DND-41 (cell line): ENCODE measurements at regions not wholly inside any gene's neighbourhood (a gene's known extent, or its start where the extent isn't known, plus 50 kb on each side); places are given as distances from the start of the nearest gene placed in this dataset.

Experiments
- ATAC-seq: fragments of 200-7000 bp; cut with Tn5 transposase; 3 replicates; pipeline ENCODE4 v1.9.1; 2021; ENCODE audit warnings: low read depth; ENCODE audit not compliant: insufficient read depth
- DNase-seq: peaks from one replicate; pipeline ENCODE4 v3.0.0-alpha.2; 2020
- H2AFZ ChIP-seq: 2 replicates; pipeline ENCODE4 v1.6.0; 2012; ENCODE audit warnings: low read depth, low read length
- H3K27ac ChIP-seq: 2 replicates; pipeline ENCODE4 v1.5.1; 2012; ENCODE audit warnings: low read length, inconsistent platforms
- H3K27me3 ChIP-seq: fragments of 200-600 bp; sonication (generic); 2 replicates; pipeline ENCODE4 v1.6.0; 2012; ENCODE audit warnings: low read length, mild to moderate bottlenecking, inconsistent platforms; ENCODE audit not compliant: insufficient read depth, poor library complexity
- H3K36me3 ChIP-seq: 2 replicates; pipeline ENCODE4 v1.5.1; 2012; ENCODE audit warnings: low read length, inconsistent platforms; ENCODE audit not compliant: insufficient read depth
- H3K4me1 ChIP-seq: 2 replicates; pipeline ENCODE4 v1.5.1; 2012; ENCODE audit warnings: mild to moderate bottlenecking, low read length; ENCODE audit not compliant: insufficient read depth
- H3K4me2 ChIP-seq: 2 replicates; pipeline ENCODE4 v1.6.0; 2012; ENCODE audit warnings: mild to moderate bottlenecking, moderate library complexity, low read length, inconsistent platforms; ENCODE audit not compliant: insufficient read depth
- H3K4me3 ChIP-seq, 2 experiments: fragments of 200-600 bp in 1 of 2; shearing (Covaris generic) in 1 of 2; 2 replicates each; pipeline ENCODE4 v1.5.1; 2012 to 2016; ENCODE audit warnings: inconsistent platforms in 2 of 2, low read length in 2 of 2, mild to moderate bottlenecking in 2 of 2, low read depth in 1 of 2, moderate library complexity in 1 of 2
- H3K79me2 ChIP-seq: 2 replicates; pipeline ENCODE4 v1.6.0; 2012; ENCODE audit warnings: low read length, inconsistent platforms; ENCODE audit not compliant: insufficient read depth
- H3K9ac ChIP-seq: 2 replicates; pipeline ENCODE4 v1.6.0; 2012; ENCODE audit warnings: low read depth, mild to moderate bottlenecking, inconsistent platforms, low read length, moderate library complexity
- H3K9me3 ChIP-seq: 2 replicates; pipeline ENCODE4 v1.5.1; 2012; ENCODE audit warnings: low read length, moderate library complexity, mild to moderate bottlenecking, inconsistent platforms; ENCODE audit not compliant: insufficient read depth, severe bottlenecking
- H4K20me1 ChIP-seq: 2 replicates; pipeline ENCODE4 v1.6.0; 2012; ENCODE audit warnings: low read length; ENCODE audit not compliant: insufficient read depth
- EZH2 ChIP-seq: IDR thresholded peaks from 3 replicates; pipeline ENCODE4 v1.6.1; 2012; ENCODE audit warnings: borderline replicate concordance, low read depth, mild to moderate bottlenecking, moderate library complexity, low read length, inconsistent platforms; ENCODE audit not compliant: severe bottlenecking
- TF ChIP-seq, protein P1 (sequence below): IDR thresholded peaks from 2 replicates; pipeline ENCODE4 v1.5.1; 2012; ENCODE audit warnings: borderline replicate concordance, low read length, moderate library complexity, mild to moderate bottlenecking; ENCODE audit not compliant: poor library complexity, severe bottlenecking; ENCODE audit errors: extremely low read depth

DNA sequence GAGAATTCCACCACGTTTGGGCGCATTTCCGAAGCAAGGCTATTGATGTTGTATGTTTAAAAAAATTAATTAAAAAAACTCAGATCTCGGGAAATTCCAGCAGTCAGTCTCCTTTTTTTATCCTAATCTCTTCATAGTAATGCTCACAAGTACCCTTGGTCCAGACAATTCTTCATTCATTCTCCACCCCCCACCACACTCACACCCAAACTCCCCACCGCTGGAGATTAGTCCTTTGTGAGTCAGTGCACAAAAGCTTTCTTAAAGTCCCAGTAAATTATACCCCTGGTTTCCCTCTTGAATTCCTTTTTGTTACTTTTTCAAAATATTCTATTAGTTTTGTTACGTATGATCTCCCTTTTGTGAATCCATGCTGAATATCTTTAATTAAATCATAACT, 274.6 kb downstream of the ZNF536 start:
- Histone ChIP-seq H3K9me3 (no peaks in the 10 kb centered on the region), H3K27me3 (no peaks in the 10 kb centered on the region), H3K9ac (no peak overlapping the region), H3K4me2 (no peak overlapping the region), H3K4me3 (no peak overlapping the region), H4K20me1 (no peaks in the 10 kb centered on the region), H3K79me2 (no peaks in the 10 kb centered on the region), H3K36me3 (no peaks in the 10 kb centered on the region), H2AFZ (no peak overlapping the region), H3K27ac (no peak overlapping the region), H3K4me1 (no peaks in the 10 kb centered on the region)
- DNase-seq, result no peak
- no peak for ATAC-seq
- no peak for TF ChIP-seq EZH2
- TF ChIP-seq, protein P1, sequence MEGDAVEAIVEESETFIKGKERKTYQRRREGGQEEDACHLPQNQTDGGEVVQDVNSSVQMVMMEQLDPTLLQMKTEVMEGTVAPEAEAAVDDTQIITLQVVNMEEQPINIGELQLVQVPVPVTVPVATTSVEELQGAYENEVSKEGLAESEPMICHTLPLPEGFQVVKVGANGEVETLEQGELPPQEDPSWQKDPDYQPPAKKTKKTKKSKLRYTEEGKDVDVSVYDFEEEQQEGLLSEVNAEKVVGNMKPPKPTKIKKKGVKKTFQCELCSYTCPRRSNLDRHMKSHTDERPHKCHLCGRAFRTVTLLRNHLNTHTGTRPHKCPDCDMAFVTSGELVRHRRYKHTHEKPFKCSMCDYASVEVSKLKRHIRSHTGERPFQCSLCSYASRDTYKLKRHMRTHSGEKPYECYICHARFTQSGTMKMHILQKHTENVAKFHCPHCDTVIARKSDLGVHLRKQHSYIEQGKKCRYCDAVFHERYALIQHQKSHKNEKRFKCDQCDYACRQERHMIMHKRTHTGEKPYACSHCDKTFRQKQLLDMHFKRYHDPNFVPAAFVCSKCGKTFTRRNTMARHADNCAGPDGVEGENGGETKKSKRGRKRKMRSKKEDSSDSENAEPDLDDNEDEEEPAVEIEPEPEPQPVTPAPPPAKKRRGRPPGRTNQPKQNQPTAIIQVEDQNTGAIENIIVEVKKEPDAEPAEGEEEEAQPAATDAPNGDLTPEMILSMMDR, result no peak

DNA sequence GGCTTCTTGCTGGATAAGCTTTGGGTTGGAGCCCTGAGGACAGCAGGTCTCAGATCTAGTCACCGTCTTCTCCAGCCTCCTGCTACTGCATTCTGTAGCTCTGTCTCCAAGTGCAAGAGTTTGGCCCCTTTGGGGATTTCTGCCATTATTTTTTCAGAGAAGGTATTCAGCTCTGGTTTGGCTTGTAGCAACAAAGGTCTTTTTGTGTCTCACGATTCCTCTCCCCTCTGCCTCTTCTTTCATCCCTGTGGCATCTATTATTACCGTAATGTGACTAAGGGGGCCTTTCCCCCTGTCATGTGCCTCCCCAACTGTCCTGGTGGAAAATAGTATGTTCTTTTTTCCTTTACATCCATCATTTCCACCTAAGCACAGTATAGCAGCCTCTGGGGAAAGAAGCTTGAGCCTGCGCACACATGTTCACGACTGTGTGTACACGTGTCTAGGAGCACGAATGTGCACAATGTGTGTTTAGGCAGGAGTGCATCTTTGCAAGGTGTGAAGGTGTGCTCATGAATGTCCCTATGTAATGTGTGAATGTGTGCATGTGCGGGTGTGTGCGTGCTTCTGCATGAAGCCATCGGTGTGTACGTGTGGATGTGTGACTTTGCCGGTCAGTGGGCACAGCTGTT, 273.9 kb downstream of the ZNF536 start:
- H3K9ac ChIP-seq, result no peak overlapping the region
- ATAC-seq (no peak), DNase-seq (no peak)
- H4K20me1 ChIP-seq, result no peaks in the 10 kb centered on the region
- H3K79me2 ChIP-seq, result no peaks in the 10 kb centered on the region
- H3K4me2 ChIP-seq, result no peak overlapping the region
- H2AFZ ChIP-seq, result no peak overlapping the region
- TF ChIP-seq, protein P1, result no peak
- no peak for TF ChIP-seq EZH2
- H3K4me1 ChIP-seq, result no peaks in the 10 kb centered on the region
- no peaks in the 10 kb centered on the region for H3K9me3 ChIP-seq
- no peaks in the 10 kb centered on the region for H3K36me3 ChIP-seq
- H3K4me3 ChIP-seq, result no peak overlapping the region
- no peaks in the 10 kb centered on the region for H3K27me3 ChIP-seq
- H3K27ac ChIP-seq, result no peak overlapping the region

GRCh38 chr19:30640252-30640965, 268.2 kb downstream of the ZNF536 start:
- H4K20me1 ChIP-seq, result no peaks in the 10 kb centered on the region
- H3K9me3 ChIP-seq, result no peaks in the 10 kb centered on the region
- no peaks in the 10 kb centered on the region for H3K79me2 ChIP-seq
- no peak overlapping the region for H3K9ac ChIP-seq
- no peak overlapping the region for H2AFZ ChIP-seq
- no peak overlapping the region for H3K4me2 ChIP-seq
- TF ChIP-seq, protein P1, result no peak
- no peak for TF ChIP-seq EZH2
- ATAC-seq (no peak), DNase-seq (no peak)
- no peaks in the 10 kb centered on the region for H3K4me1 ChIP-seq
- H3K36me3 ChIP-seq, result no peaks in the 10 kb centered on the region
- no peak overlapping the region for H3K27ac ChIP-seq
- H3K27me3 ChIP-seq, result no peaks in the 10 kb centered on the region
- no peak overlapping the region for H3K4me3 ChIP-seq
